ENCODE measurements at regions not wholly inside any gene's neighbourhood (a gene's known extent, or its start where the extent isn't known, plus 50 kb on each side); places are given as distances from the start of the nearest gene placed in this dataset.

DNA sequence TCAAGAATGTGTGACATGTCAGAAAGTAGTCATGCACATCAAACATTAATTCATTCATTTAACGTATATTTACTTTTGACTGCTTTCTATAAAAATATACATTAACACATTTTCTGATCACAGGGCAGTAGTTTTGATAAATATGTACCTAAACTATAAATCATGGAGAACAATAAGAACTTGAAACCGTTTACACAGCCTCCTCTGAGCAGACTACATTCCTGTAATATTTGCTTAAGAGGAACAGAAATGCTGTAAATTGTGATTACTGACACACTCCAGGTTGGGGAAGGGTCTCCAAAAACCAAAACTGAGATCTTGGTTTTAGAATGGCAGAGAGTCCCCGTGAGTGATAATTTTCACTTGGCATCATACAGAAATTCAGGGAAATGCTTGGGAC lies 120.7 kb upstream of the PPARGC1A start:
- intact Hi-C loops (cut with micrococcal nuclease) = no loop called here

DNA sequence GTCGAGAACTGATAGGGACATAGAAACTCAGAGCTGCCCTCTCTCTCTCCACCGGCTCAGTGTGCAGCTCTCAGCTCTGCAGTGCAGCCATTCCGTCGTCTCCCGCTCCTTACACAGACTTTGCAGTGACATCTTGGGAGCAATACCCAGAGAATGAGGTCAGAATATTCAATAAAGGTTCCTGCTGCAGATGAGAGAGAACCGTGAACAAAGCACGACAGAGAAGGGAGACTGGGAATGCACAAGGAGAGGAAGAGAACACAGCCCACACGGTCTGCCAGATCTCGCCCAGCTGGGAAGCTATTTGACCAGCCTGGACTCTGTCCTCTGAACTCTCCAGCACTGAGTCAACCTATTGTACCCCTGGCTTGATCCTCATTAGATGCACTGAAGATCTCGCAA lies 118.0 kb upstream of the PPARGC1A start:
- intact Hi-C loops (cut with micrococcal nuclease) = no loop called here

DNA sequence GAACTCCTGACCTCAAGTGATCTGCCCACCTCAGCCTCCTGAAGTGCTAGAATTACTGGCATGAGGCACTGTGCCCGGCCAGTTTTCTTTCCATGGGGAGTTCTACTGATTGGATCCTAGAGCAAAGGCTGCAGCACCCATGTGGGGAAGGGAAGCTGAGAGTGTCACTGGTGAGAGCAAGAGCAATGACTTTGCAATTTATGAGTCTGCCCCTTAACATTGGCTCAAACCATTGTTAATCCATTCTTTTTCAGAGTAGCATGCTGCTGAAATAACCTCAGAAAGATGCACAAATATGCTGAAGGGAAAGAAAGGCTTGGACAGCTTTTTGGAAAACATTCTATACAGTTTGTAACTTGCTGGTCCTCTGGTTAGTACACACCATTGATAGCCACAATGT lies 116.4 kb upstream of the PPARGC1A start:
- intact Hi-C loops (cut with micrococcal nuclease) = no loop called here

DNA sequence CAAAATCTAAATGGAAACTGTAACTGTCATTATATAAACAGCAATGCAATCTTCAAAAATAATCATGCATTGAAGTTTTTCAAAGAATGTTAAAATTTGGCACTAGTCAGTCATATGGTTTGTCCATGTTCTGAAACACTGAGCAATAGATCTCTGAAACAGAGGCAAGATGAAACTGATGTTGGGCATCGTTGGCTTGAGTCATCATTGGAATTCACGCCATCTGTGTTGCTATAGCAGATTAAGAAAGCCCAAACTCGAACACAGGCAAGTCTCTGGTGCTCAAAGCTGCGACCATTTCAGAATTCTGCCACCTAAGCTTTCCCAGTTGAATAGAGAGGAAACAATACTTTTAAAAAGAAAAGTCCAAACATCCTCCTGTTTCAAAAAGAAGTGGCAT lies 114.1 kb upstream of the PPARGC1A start:
- intact Hi-C loops (cut with micrococcal nuclease) = no loop called here

DNA sequence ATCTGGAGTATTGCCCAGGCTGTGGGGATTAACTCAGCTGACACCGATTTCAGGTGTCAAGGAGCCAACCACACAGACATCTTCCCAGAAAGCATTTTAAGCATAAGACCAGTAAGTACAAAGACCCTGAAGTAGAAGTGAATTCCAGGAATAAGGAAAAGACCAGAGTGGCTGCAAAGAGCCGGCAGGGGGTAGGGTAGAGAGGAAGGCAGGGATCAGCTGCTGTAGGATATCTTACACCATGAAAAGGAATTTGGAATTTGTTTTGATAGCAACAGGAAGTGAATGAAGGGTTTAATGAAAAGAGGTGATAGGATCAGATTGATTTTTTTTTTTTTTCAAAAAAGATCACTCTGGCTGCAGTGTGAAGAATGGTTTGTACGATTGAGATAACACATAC lies 113.6 kb upstream of the PPARGC1A start:
- intact Hi-C loops (cut with micrococcal nuclease) = no loop called here

DNA sequence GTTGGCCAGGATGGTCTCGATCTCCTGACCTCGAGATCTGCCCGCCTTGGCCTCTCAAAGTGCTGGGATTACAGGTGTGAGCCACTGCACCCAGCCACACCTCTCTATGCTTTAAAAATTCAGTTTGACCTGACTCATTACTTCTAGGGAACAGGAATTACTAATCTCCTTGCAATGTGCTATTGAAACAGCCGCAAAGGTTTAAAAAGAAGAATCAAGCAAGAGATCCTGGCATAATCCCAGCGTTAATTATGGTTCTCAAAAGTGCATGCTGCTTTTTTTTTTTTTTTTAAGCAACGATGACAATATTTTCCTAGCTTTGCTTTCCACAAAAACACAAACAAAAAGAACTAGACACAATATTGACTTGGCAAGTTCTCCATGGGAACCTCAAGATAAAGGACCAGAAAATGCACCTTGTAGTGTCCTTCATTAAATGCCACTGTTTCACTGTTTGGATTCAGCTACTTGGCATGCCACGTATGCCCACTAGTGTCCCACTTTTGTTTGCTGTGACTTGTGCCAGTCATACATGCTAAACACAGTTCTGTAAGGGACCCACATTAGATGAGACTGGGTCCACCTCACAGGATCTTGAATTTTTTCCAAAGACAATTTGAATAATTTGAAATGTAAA lies 112.6 kb upstream of the PPARGC1A start:
- intact Hi-C loops (cut with micrococcal nuclease) = no loop called here

DNA sequence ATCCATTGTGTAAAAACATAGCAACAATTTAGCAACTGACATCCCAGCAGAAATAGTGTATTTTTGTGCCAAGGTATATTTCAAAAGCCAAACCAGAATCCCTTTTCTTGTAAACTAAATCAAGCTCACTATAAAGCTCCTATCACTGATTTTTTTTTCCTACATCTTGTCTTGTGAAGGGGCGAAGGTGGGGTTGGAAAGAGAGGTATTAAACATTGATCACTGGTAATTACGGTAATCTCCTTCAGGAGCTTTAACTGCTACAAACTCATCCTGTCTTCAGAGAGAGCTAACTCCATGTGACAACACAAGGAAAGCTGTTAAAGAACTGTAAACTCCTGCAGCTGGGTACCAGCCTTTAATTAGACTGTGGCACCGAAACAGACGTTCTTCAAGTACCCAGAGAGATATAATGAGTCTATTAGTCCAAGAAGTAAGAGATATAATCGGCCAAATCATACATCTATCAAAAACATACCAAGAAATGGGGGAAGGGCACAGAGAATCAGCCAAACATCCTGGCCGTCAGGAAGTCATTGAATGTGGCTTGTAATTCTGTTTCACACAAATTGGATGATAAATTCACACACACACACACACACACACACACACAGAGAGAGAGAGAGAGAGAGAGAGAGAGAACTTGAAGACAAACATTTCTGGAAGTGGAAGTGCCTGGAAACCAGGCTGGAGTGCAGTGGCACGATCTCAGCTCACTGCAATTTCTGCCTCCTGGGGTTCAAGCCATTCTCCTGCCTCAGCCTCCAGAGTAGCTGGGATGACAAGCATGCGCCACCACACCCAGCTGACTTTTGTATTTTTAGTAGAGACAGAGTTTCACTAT lies 111.9 kb upstream of the PPARGC1A start:
- intact Hi-C loops (cut with micrococcal nuclease) = no loop called here

DNA sequence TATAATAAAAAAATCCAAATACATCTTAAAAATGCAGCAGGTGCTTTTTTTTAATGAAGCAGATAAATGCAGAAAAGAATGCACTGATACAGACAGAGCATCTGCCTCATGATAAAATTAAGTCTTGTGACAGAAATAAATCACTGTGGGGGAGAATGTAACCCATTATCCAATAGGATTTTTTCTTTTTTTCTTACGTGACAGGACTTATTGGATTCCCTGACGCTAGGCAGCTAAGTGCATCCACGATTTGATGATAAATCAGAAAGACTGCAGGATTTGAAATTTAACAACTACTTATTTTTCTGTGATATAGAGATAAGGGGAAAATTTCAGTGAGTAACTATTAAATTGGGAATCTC lies 110.6 kb upstream of the PPARGC1A start:
- intact Hi-C loops (cut with micrococcal nuclease) = no loop called here

DNA sequence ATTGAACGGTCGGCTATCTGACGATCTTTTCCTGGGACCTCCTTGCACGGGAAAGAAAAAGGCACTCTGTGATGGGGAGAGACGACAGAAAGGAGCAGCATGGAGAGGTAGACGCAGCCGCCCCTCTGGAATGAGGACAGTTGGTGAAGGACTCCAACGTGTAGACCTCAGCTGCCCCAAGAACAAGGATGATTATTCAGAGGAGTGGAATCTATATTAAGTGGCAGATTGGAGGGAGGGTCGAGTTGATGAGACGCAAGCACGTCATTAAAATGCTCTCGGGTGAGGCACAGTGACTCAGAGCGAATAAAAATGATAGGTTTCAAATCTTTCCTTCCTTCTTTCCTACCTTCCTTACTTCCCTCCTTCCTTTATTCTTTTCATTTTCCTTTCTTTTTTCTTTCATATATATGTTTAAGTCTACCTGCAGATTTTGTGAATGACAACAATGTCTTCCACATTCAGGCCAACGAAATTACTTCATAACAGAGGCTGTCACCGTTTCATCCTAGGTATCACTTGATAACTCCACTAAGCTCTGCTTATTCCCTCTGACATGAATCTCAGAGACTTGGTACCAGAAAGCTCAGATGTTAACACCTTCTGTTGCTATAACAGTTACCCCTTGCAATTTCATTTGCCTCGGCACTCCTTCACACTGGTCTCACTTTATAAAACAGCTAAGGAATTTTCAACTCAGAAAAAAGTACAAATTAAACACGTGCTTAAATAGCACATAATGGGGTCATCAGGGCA lies 110.0 kb upstream of the PPARGC1A start:
- intact Hi-C loops (cut with micrococcal nuclease) = no loop called here

DNA sequence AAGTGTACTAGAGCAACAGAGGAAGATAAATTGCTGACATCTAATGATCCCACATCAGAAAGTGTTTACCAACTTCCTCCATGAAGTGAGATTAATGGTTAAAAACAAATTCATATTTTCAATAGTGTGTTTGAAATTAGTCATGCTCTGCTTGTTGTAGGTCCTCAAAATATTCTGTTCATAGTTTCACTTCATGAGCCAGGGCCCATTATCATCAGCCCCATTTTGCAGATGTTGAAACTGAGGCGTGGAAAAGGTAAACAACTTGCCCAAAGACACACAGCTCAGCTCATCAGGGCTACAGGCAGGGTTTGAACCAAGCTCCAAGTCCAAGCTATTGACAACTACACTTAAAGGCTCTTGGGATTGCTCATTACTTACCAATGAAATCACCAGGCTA lies 103.5 kb upstream of the PPARGC1A start:
- intact Hi-C loops (cut with micrococcal nuclease) = no loop called here

DNA sequence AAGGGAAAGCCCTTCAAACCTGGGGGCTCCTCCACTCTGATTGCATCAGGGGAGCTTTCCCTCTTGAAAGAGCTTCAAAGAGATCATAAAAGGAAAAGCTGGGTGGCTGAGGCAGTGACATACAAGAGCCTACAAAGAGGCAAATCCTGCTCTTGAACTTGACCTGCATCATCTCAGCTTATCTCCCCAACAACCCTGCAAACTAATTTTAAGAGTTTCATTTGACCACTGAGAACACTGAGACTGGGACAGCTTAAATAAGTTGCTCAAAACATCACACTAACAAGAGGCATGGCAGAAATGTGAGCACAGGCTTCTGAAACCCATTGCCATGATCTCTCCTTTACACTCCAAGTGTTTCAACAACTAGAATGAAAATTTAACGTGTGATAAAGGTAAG lies 101.6 kb upstream of the PPARGC1A start:
- intact Hi-C loops (cut with micrococcal nuclease) = no loop called here

DNA sequence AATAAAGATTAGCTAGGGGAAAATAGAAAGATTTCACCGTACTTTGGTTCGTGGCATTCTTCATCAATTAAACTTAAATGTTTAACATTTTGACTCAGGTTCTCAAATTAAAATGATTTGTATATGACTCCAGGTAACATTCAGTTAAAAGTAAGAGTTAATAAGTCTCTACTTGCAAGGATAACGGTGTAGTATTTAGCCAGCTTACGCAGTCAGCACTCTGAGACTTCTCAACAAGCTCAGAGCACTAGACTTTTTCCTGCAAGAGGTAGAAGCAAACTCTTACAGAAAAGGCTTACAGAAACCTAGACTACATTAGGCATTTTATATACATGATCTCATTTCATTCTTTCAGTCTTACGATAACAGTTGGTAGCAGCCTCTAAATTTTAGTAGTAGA lies 96.4 kb upstream of the PPARGC1A start:
- intact Hi-C loops (cut with micrococcal nuclease) = no loop called here

DNA sequence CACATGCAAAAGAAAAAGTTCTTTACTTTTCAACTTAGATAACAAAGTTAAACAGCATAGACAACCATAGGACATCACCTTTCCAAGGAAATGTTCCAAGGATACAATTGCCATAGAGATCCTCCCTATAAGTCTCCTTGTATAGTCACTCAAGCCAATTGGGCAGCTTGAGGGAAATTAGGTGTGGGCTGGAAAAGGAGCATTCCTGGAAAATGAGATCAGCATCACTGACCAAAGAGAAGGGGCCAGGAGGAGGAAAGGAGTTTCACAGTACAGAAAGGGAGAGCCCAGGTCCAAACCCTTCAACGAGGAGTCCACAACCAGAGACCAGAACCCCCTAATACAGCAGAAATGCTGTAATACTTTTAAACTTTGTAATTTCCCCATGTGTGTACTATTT lies 91.5 kb upstream of the PPARGC1A start:
- intact Hi-C loops (cut with micrococcal nuclease) = no loop called here

DNA sequence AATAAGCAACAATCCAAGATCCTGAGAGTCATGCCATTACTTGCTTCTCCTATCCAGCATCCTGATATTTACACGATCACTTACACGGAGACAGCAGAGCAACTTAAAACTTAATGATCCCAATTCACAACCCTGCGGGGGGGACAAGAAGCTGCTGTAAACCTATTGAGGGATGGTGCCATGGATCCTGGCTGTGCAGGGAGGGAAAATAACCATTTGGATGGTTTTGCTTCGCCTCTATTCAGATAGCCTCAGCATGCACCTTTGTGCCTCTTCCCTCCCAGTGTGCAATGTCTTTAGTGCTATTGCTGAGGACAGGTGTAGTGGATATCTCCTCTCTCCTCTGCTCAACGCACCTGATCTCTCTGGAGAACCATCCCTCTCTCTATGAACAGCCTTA lies 89.7 kb upstream of the PPARGC1A start:
- intact Hi-C loops (cut with micrococcal nuclease) = no loop called here

DNA sequence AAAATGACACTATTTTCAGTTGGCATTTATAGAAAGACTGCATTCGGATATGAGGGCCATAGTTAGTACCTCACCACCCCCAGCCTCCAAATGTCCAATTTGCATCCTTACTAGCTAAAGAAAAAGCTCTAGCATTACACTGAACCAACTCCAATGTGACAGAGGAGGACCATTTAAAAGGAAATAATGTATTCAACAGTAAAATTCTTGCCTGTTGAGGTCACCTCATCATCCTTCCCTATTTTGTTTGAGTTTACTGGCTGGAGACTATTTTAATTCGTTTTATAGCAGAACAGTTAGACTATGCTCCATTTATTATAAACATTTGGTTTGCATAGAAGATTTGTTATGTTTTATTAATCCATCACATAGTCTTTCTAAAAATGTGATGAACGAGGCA lies 88.2 kb upstream of the PPARGC1A start:
- intact Hi-C loops (cut with micrococcal nuclease) = no loop called here

DNA sequence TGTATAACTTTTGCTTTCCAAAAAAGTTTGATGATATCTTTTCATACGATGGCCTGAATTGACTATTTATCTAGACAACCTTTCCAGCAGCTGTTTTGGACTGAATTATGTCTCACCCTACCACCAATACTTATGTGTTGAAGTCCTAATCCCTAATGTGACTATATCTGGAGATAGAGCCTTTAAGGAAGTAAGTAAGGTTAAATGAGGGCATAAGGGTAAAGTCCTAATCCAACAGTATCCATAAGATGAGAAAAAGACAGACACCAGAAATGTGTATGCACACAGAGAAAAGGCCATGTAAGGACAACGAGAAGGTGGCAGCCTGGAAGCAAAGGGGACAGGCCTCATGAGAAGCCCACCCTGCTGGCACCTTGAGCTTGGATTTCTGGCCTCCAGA lies 86.6 kb upstream of the PPARGC1A start:
- intact Hi-C loops (cut with micrococcal nuclease) = no loop called here

DNA sequence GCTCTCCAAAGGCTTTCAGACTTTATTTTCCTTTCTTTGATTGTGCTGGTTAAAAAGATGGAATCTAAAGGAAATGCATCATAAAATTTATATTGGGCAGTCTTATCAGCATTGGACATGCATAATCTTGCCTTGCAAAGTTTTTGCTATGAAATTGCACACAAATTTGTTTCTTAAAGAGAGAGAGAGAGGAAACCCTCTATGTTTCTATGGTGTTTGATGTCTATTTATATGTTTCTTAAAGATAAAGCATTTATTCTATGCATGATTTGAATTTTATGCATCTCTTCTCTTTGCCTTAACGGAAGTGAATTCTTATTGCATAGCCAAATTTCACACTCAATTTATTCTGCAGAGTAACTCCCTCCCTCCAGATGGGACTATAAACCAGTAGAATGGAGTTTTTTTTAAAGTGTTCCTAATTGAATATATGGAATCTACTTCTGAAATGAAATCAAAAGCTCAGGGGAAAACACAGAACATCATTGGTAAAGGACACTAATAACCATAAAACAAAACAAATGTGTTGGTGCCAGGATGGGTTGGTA lies 83.5 kb upstream of the PPARGC1A start:
- intact Hi-C loops (cut with micrococcal nuclease) = no loop called here

DNA sequence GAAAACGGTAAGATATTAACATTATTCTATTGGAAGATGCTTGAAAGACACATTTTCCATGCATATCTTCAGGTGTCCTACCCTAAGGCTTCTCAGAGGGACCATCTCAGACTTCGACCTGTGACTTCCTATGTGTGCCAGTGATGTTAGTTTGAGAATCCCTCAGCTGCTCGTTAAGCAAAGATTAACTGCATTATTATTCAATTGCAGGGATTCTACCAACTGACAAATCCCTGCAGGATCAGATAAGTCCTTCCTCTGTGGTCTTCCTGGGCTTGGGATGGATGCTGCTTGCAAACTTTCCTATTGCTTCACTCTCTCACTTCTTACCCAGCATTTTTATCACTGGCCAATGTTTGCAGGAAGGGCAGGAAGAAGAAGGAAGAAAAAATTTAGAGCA lies 83.0 kb upstream of the PPARGC1A start:
- intact Hi-C loops (cut with micrococcal nuclease) = no loop called here

DNA sequence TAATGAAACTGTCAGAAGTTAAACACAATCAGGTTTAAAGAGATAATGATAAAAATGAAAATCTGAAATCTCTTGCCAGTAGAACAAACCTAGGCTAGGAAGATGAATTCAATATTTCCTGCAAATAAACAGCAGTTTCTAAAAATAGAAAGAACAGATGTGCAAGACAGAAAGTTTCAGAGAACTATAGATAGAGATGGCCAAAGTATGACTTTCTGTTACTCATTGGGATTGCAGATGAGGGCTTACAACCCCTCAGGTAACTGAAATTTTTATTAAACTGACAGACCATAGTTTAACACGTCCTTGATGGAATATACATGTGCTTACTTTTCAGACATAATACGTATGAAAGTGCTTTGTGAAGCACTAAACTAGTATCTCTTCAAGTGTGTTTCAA lies 82.3 kb upstream of the PPARGC1A start:
- intact Hi-C loops (cut with micrococcal nuclease) = no loop called here

DNA sequence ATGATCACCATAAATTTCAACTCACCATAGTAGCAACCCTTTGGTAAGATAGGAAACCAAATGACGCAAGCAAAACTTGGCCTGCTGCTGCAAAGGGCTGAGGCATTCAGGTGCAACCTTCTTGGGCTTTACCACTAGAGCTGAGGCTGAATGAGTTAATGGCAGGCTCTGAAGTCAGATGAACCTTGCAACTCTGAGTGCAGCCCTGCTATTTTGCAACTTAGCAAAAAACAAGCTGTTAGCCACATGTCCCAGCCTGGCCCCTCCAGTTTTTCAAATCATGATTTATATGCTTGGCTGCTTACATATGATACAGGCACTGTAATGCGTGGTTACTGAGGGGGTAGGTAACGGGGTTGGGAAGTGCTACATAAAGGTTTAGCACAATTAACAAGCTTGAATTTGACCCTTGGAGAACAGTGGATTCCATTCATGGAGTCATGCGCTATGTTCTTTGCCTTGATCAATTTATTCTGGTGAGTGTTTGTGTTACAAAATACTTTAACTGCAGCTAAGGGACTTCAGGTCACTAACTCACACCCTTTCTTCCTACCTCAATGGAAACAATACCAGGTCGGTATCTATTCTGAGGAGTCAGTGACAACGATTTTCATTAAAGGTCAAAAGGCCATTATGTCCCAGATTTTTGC lies 80.5 kb upstream of the PPARGC1A start:
- intact Hi-C loops (cut with micrococcal nuclease) = no loop called here

DNA sequence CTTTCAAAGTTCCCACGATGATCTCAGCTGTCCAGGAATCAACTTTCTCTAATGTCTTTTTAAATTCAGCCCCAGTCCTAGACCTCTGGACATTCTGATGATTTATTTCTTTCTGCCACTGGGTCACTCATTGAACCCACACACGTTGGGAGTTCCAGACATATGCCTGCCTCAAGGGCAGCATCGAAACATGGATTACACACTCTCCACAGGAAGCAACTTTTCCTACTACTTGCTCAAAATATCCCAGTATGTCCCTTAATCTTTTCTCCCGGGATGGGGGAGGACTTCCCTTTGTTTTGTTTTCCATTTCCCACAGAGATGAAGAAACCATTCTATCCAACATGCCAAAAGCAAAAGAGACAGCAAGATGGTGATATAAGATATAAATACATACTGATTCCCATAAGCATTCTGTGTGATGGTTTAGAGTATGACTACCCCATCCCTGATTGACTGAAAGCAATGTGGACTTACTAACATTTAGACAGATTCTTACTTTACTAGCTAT lies 79.8 kb upstream of the PPARGC1A start:
- intact Hi-C loops (cut with micrococcal nuclease) = no loop called here

DNA sequence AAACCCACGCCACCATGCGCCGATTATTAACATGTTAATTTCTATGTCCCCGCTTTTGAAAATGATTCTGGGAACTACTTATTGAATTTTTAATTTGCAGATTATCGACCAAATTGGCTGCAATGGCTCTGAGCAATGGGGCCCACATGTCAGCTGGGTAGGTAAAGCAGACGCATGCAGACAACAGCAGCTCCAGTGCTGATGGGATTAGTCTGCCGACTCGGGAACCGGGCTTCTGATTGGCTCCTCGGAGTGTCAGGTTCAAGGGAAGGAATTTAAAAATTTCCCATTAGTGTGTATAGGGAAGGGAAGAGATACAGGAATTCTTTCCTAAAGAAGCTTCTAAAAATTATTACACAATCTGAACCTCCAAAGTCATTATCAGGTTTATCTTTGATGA lies 77.4 kb upstream of the PPARGC1A start:
- intact Hi-C loops (cut with micrococcal nuclease) = no loop called here
